A549 (cell line): ENCODE measurements at regions not wholly inside any gene's neighbourhood (a gene's known extent, or its start where the extent isn't known, plus 50 kb on each side); places are given as distances from the start of the nearest gene placed in this dataset.

Source experiments
- ATAC-seq, 2 experiments: fragments of 200-7000 bp in 1 of 2; fragments of >200 bp in 1 of 2; cut with Nextera tagmentation in 1 of 2; cut with Tn5 transposase in 1 of 2; 3 replicates each; pipeline versions ENCODE4 v1.8.0 to v1.9.1; 2018 to 2020; ENCODE audit warnings: mild to moderate bottlenecking in 1 of 2, moderate library complexity in 1 of 2
- CTCF ChIA-PET: fragments of 300-600 bp; sonication (Branson Sonifier 250); formaldehyde crosslinking; extraction: SDS; loops from one replicate; lab custom pipeline; 2021; ENCODE audit warnings: antibody characterized with exemption, inconsistent platforms; lab: Yijun Ruan, JAX
- POLR2A ChIA-PET: fragments of 350-600 bp; formaldehyde crosslinking; extraction: SDS; loops from one replicate; lab custom pipeline; 2021; ENCODE audit warnings: antibody characterized with exemption, inconsistent platforms; lab: Yijun Ruan, JAX
- DNase-seq, 2 experiments: peaks; one replicate each; pipeline versions ENCODE4 v3.0.0 to v3.0.0-alpha.2; 2011 to 2016; ENCODE audit warnings: low read depth in 1 of 2, low spot score in 1 of 2
- FAIRE-seq: peaks from 2 replicates; lab custom pipeline; 2011; peaks lifted over from hg19 to GRCh38; lab: Jason Lieb, UNC
- H3K27ac ChIP-seq, 2 experiments: fragments of >200 bp; sonication (Bioruptor Twin); formaldehyde crosslinking; 3 replicates each; pipeline ENCODE4 v1.5.1; 2016 to 2017
- H3K4me1 ChIP-seq: fragments of >200 bp; sonication (Bioruptor Twin); formaldehyde crosslinking; 3 replicates; pipeline ENCODE4 v1.6.1; 2016
- H3K4me2 ChIP-seq: fragments of >200 bp; sonication (Bioruptor Twin); formaldehyde crosslinking; 3 replicates; pipeline ENCODE4 v1.6.1; 2016
- H3K4me3 ChIP-seq: fragments of >200 bp; sonication (Bioruptor Twin); formaldehyde crosslinking; 3 replicates; pipeline ENCODE4 v1.5.1; 2016
- H3K9me3 ChIP-seq: fragments of >200 bp; sonication (Bioruptor Twin); formaldehyde crosslinking; 3 replicates; pipeline ENCODE4 v1.6.1; 2016
- CBX8 ChIP-seq: fragments of 200-600 bp; sonication (generic); IDR thresholded peaks from 2 replicates; pipeline ENCODE4 v1.6.1; 2016
- CEBPB ChIP-seq, 2 experiments: fragments of >200 bp in 1 of 2; sonication (Bioruptor Twin) in 1 of 2; formaldehyde crosslinking in 1 of 2; IDR thresholded peaks; 2 replicates each; pipeline ENCODE4 v1.6.1; 2012 to 2016
- CHD4 ChIP-seq: fragments of 200-600 bp; sonication (generic); IDR thresholded peaks from 2 replicates; pipeline ENCODE4 v1.6.1; 2016; ENCODE audit warnings: antibody characterized with exemption, mild to moderate bottlenecking, borderline replicate concordance
- EHF ChIP-seq: fragments of 250-450 bp; sonication (Bioruptor Pico); IDR thresholded peaks from 2 replicates; pipeline ENCODE4 v1.5.0; 2020; ENCODE audit warnings: mild to moderate bottlenecking
- FOSL2 ChIP-seq, 2 experiments: fragments of 450-650 bp in 1 of 2; fragments of >200 bp in 1 of 2; sonication (Bioruptor Twin) in 1 of 2; formaldehyde crosslinking; IDR thresholded peaks; 2 replicates each; pipeline versions ENCODE4 v1.5.0 to v1.6.1; 2016 to 2020; ENCODE audit warnings: mild to moderate bottlenecking in 1 of 2, moderate library complexity in 1 of 2
- GATA3 ChIP-seq: IDR thresholded peaks from 2 replicates; pipeline ENCODE4 v1.6.1; 2012; ENCODE audit warnings: borderline replicate concordance
- HDAC2 ChIP-seq: fragments of 200-600 bp; sonication (generic); IDR thresholded peaks from 2 replicates; pipeline ENCODE4 v1.6.1; 2016
- HOXB13 ChIP-seq: fragments of 250-450 bp; sonication (Bioruptor Pico); IDR thresholded peaks from 2 replicates; pipeline ENCODE4 v1.5.0; 2020; ENCODE audit warnings: low read depth, mild to moderate bottlenecking, moderate library complexity
- MAFK ChIP-seq: fragments of 450-650 bp; IDR thresholded peaks from 2 replicates; pipeline ENCODE4 v1.6.1; 2014; ENCODE audit not compliant: partially characterized antibody
- NFE2L2 ChIP-seq: fragments of 150-350 bp; conservative IDR thresholded peaks from 2 replicates; pipeline ENCODE4 v1.6.1; 2014; ENCODE audit warnings: low read length
- PHF8 ChIP-seq: fragments of 200-600 bp; sonication (generic); IDR thresholded peaks from 2 replicates; pipeline ENCODE4 v1.6.1; 2016; ENCODE audit warnings: low read depth, mild to moderate bottlenecking, antibody characterized with exemption, moderate library complexity, borderline replicate concordance
- RAD21 ChIP-seq, 2 experiments: fragments of >200 bp in 1 of 2; sonication (Bioruptor Twin) in 1 of 2; formaldehyde crosslinking in 1 of 2; IDR thresholded peaks in 1 of 2; conservative IDR thresholded peaks in 1 of 2; 2 replicates in 1 of 2; 3 replicates in 1 of 2; pipeline ENCODE4 v1.6.1; 2012 to 2018; ENCODE audit warnings: inconsistent platforms in 1 of 2
- SREBF2 ChIP-seq: fragments of 450-650 bp; IDR thresholded peaks from 2 replicates; pipeline ENCODE4 v1.6.1; 2014; ENCODE audit warnings: mild to moderate bottlenecking, moderate library complexity
- ZNF302 ChIP-seq: fragments of 250-450 bp; sonication (Bioruptor Pico); IDR thresholded peaks from 2 replicates; pipeline ENCODE4 v1.9.0; 2021; ENCODE audit warnings: inconsistent platforms, mild to moderate bottlenecking, moderate library complexity
- ZSCAN20 ChIP-seq: fragments of 250-450 bp; sonication (Bioruptor Pico); IDR thresholded peaks from 2 replicates; pipeline ENCODE4 v1.8.0; 2022; ENCODE audit warnings: mild to moderate bottlenecking, moderate library complexity
- WGBS: methylation state at CpG from one replicate; pipeline ENCODE4 v1.1.6; 2017; ENCODE audit errors: missing lambda C conversion rate; 5-methylcytosine and 5-hydroxymethylcytosine counted together
- TF ChIP-seq, protein P1 (sequence below): IDR thresholded peaks from 2 replicates; pipeline ENCODE4 v1.6.1; 2012
- TF ChIP-seq, protein P2 (sequence below): fragments of 250-450 bp; sonication (Bioruptor Pico); IDR thresholded peaks from 2 replicates; pipeline ENCODE4 v1.5.0; 2021; ENCODE audit warnings: mild to moderate bottlenecking, moderate library complexity, borderline replicate concordance
- TF ChIP-seq, protein P3 (sequence below): IDR thresholded peaks from 2 replicates; pipeline ENCODE4 v1.6.1; 2012

DNA sequence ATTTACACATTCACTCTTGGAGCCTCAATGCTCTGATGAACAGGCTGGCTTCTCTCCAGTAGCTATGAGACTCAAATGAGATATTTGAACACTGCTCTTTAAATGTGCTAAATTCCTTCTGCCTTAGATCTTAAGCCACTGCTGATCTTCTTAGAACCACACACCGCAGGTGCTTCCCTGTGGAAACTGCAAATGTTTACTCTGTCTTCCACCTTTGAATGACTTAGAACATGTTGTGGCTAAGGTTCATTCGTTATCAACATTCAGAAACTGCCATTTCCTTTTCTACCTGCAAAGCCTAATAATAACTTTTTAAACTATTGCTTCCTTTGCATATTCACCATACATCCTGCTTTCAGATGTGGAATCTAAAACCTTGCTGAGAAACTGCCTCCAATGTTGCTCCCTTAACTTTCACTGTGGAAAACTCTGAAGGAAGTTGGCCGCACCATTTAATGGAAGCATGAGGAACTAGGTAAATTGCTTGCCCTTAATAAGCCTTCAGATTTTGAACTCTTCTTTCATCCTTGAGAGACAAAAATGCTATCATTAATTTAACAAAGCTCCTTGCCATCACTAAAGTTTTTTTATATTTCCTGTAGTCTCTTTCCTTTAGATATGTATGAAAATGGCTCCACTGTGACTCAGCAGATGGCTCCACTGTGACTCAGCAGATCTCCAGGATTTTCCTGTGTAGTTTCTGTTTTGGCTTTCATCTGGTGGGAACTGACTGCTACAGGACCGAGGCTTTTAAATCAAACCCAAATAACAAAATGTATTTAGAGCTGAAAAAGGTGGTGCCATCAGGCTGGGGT is 143.8 kb downstream of the TNFSF18 start:
- DNase-seq (peak in 1 of 2 experiments; percentile 68), FAIRE-seq (no peak), ATAC-seq (no peak)
- 54% methylated on average over 4 of the region's 4 CpGs for WGBS
- no peak overlapping the region for H3K4me3 ChIP-seq
- H3K27ac ChIP-seq, result peak overlapping the region; percentile 50 to 80
- peaks cover 14% of the 10 kb centered on the region for H3K9me3 ChIP-seq
- TF ChIP-seq PHF8, result no peak
- peak; percentile 93 for TF ChIP-seq NFE2L2
- TF ChIP-seq ZNF302, result peak; percentile 54; the same call in 1 of the 2 replicates
- TF ChIP-seq, protein P1, sequence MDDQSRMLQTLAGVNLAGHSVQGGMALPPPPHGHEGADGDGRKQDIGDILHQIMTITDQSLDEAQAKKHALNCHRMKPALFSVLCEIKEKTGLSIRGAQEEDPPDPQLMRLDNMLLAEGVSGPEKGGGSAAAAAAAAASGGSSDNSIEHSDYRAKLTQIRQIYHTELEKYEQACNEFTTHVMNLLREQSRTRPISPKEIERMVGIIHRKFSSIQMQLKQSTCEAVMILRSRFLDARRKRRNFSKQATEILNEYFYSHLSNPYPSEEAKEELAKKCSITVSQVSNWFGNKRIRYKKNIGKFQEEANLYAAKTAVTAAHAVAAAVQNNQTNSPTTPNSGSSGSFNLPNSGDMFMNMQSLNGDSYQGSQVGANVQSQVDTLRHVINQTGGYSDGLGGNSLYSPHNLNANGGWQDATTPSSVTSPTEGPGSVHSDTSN, result no peak
- TF ChIP-seq CHD4, result no peak
- peak; percentile 98 for TF ChIP-seq MAFK
- TF ChIP-seq HOXB13 (CRISPR knock-in tag), result peak; percentile 4; the same call in 1 of the 2 replicates
- peak; percentile 33; the same call in 1 of the 2 replicates for TF ChIP-seq EHF
- TF ChIP-seq FOSL2 (IDR thresholded peaks at IDR 0.05), result no peak
- TF ChIP-seq FOSL2 (CRISPR knock-in tag; IDR thresholded peaks at IDR 0.05), result peak; percentile 64
- TF ChIP-seq ZSCAN20 (CRISPR knock-in tag), result 0 out of 2 replicates have a peak, but pooled peaks have one; percentile 52
- TF ChIP-seq, protein P2, sequence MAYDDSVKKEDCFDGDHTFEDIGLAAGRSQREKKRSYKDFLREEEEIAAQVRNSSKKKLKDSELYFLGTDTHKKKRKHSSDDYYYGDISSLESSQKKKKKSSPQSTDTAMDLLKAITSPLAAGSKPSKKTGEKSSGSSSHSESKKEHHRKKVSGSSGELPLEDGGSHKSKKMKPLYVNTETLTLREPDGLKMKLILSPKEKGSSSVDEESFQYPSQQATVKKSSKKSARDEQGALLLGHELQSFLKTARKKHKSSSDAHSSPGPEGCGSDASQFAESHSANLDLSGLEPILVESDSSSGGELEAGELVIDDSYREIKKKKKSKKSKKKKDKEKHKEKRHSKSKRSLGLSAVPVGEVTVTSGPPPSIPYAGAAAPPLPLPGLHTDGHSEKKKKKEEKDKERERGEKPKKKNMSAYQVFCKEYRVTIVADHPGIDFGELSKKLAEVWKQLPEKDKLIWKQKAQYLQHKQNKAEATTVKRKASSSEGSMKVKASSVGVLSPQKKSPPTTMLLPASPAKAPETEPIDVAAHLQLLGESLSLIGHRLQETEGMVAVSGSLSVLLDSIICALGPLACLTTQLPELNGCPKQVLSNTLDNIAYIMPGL (CRISPR knock-in tag), result no peak; the same call in 1 of the 2 replicates
- TF ChIP-seq, protein P3, sequence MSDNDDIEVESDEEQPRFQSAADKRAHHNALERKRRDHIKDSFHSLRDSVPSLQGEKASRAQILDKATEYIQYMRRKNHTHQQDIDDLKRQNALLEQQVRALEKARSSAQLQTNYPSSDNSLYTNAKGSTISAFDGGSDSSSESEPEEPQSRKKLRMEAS, result no peak
- peaks cover 46% of the 10 kb centered on the region for H3K4me1 ChIP-seq
- ChIA-PET POLR2A (no interaction called here), CTCF (interaction anchor here (0.5 to 2.6 kb wide), 3 partner anchors 18 to 296 kb away, joined by 3 to 7 read pairs (median 3); no protein-coding TSS in a partner anchor)
- no peak overlapping the region for H3K4me2 ChIP-seq

DNA sequence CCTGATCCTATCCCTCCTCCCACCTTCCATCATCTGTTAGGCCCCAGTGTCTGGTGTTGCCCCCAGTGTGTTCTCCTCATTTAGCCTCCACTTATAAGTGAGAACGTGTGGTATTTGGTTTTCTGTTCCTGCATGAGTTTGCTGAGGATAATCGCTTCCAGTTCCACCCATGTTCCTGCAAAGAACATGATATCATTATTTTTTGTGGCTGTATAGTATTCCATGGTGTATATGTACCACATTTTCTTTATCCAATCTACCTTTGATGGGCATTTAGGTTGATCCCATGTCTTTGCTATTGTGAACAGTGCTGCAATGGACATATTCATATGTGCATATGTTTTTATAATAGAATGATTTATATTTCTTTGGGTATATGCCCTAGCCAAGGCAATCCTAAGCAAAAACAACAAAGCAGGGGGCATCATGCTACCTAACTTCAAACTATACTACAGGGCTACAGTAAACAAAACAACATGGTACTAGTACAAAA is 142.9 kb downstream of the TNFSF18 start:
- POLR2A ChIA-PET, result no interaction called here
- peaks cover 40% of the 10 kb centered on the region for H3K4me1 ChIP-seq
- FAIRE-seq, result no peak

DNA sequence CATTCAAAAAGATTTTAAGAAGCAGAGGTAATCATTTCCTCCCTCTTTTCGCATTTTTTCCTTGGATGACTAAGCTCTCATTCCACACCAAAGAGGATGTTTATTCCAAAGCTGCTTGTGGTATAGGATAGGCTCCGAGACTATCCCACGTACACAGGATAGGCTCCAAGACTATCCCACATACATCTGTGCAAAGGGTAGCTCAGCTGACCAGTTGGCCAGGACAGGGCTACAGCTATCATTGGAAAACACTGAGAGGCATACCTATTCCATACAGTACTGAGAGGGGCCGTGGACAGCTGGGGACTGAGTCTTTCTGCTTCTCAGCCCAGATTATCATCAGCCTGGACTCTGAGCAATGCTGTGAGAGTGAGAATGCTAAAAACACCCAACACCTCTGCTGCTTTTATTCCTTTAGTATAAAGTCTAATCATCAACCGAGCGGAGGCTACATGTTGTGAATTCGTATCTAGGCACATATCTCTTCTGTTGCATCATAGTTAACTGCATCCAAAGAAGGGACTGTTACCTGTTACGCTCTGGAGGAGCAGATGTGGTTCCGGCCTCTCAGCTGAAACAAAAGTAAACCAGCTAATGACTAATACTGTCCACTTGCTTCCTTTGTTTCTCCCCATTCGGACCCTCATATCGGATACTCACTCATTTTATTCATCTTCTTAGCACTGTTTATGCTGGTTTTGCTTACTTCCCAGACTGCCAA is 141.0 kb downstream of the TNFSF18 start:
- peak; percentile 50 to 81; a peak in 3 of 4 replicates for TF ChIP-seq CEBPB (IDR thresholded peaks at IDR 0.05)
- TF ChIP-seq ZNF302, result no peak
- 0 out of 2 replicates have a peak, but pooled peaks have one; percentile 36 for TF ChIP-seq GATA3
- TF ChIP-seq FOSL2 (IDR thresholded peaks at IDR 0.05), result 0 out of 2 replicates have a peak, but pooled peaks have one; percentile 13
- no peak; the same call in 1 of the 2 replicates for TF ChIP-seq FOSL2 (CRISPR knock-in tag; IDR thresholded peaks at IDR 0.05)
- TF ChIP-seq CBX8, result no peak
- peak overlapping the region; percentile 81 for H3K4me2 ChIP-seq
- ATAC-seq (peak; percentile 95 to 96), FAIRE-seq (no peak), DNase-seq (peak; percentile 37 to 71)
- 11% methylated on average over 11 of the region's 11 CpGs for WGBS
- CTCF ChIA-PET, result interaction anchor here (0.7 to 1.9 kb wide), 6 partner anchors 8 to 293 kb away, joined by 3 to 6 read pairs (median 3); no protein-coding TSS in a partner anchor
- peak overlapping the region; percentile 79 to 80 for H3K27ac ChIP-seq
- H3K4me1 ChIP-seq, result peaks cover 32% of the 10 kb centered on the region
- 0 out of 3 replicates have a peak overlapping the region, but pooled peaks have one; percentile 13 for H3K4me3 ChIP-seq
- peaks cover 31% of the 10 kb centered on the region for H3K9me3 ChIP-seq
- POLR2A ChIA-PET, result interaction anchor here (0.7 to 1.1 kb wide), 2 partner anchors 8 to 83 kb away, joined by 3 to 4 read pairs; no protein-coding TSS in a partner anchor

More for the DNA sequence above, 142.9 kb downstream of the TNFSF18 start:
- Histone ChIP-seq H3K4me2 (no peak overlapping the region), H3K27ac (peak overlapping the region; percentile 50 to 80), H3K9me3 (peaks cover 23% of the 10 kb centered on the region), H3K4me3 (no peak overlapping the region)
- CTCF ChIA-PET, result interaction anchor here (1.0 kb wide), 1 partner anchor 82 kb away, joined by 3 read pairs; no protein-coding TSS in a partner anchor
- ATAC-seq (no peak), DNase-seq (no peak)
- WGBS, result 83% methylated on average over 2 of the region's 2 CpGs
- TF ChIP-seq HDAC2, result peak; percentile 52; the same call in 1 of the 2 replicates
- TF ChIP-seq RAD21 (conservative IDR thresholded peaks at IDR 0.05 in 1 of 2, IDR thresholded peaks at IDR 0.05 in 1 of 2), result no peak
- TF ChIP-seq CHD4, result peak; percentile 60; the same call in 1 of the 2 replicates
- no peak for TF ChIP-seq SREBF2
